Parathyroid adenoma (tissue), 2 donors: ENCODE measurements at regions not wholly inside any gene's neighbourhood (a gene's known extent, or its start where the extent isn't known, plus 50 kb on each side); places are given as distances from the start of the nearest gene placed in this dataset.

ENCODE experiments used
- H2AFZ ChIP-seq: fragments of 300-600 bp; sonication (generic); one replicate; pipeline ENCODE4 v1.7.0; 2017; ENCODE audit warnings: antibody characterized with exemption, mild to moderate bottlenecking
- H3K27ac ChIP-seq: fragments of 300-600 bp; sonication (generic); one replicate; pipeline ENCODE4 v1.7.0; 2017
- H3K27me3 ChIP-seq: fragments of 300-600 bp; sonication (generic); one replicate; pipeline ENCODE4 v1.7.0; 2017; ENCODE audit warnings: low read length; ENCODE audit not compliant: control insufficient read depth, insufficient read depth
- H3K36me3 ChIP-seq: fragments of 300-600 bp; sonication (generic); one replicate; pipeline ENCODE4 v1.7.0; 2017; ENCODE audit warnings: low read length; ENCODE audit not compliant: control insufficient read depth, insufficient read depth
- H3K4me1 ChIP-seq: fragments of 300-600 bp; sonication (generic); one replicate; pipeline ENCODE4 v1.7.0; 2017; ENCODE audit warnings: control low read depth
- H3K4me2 ChIP-seq: fragments of 300-600 bp; sonication (generic); one replicate; pipeline ENCODE4 v1.7.0; 2017; ENCODE audit warnings: low read length
- H3K4me3 ChIP-seq: fragments of 300-600 bp; sonication (generic); one replicate; pipeline ENCODE4 v1.7.0; 2017; ENCODE audit warnings: low read depth, low read length
- H3K79me2 ChIP-seq: fragments of 300-600 bp; sonication (generic); one replicate; pipeline ENCODE4 v1.7.0; 2017; ENCODE audit warnings: control low read depth
- H3K9ac ChIP-seq: fragments of 300-600 bp; sonication (generic); one replicate; pipeline ENCODE4 v1.7.0; 2017; ENCODE audit warnings: mild to moderate bottlenecking
- H3K9me3 ChIP-seq: fragments of 300-600 bp; sonication (generic); one replicate; pipeline ENCODE4 v1.7.0; 2017; ENCODE audit warnings: low read length; ENCODE audit not compliant: control insufficient read depth
- CTCF ChIP-seq: fragments of 300-600 bp; sonication (generic); IDR thresholded peaks from one replicate; pipeline ENCODE4 v1.7.0; 2017; ENCODE audit warnings: antibody characterized with exemption, mild to moderate bottlenecking
- donor health status: primary hyperparathyroidism.

- H3K9ac ChIP-seq, result no peak overlapping the region
- H3K79me2 ChIP-seq, result no peaks in the 10 kb centered on the region
- H2AFZ ChIP-seq, result no peak overlapping the region
- H3K27ac ChIP-seq, result no peak overlapping the region
- H3K36me3 ChIP-seq, result no peaks in the 10 kb centered on the region
- no peak overlapping the region for H3K4me2 ChIP-seq
- no peaks in the 10 kb centered on the region for H3K9me3 ChIP-seq
- no peak for TF ChIP-seq CTCF
- H3K4me3 ChIP-seq, result no peak overlapping the region
- no peaks in the 10 kb centered on the region for H3K4me1 ChIP-seq
- no peaks in the 10 kb centered on the region for H3K27me3 ChIP-seq
These were observed 68.8 kb upstream of the AGBL1 start for GRCh38 chr15:86010891-86011290.

GRCh38 chr15:86014016-86014415, 65.7 kb upstream of the AGBL1 start:
- Histone ChIP-seq H3K9ac (no peak overlapping the region), H2AFZ (no peak overlapping the region), H3K4me2 (no peak overlapping the region), H3K4me1 (no peaks in the 10 kb centered on the region), H3K4me3 (no peak overlapping the region), H3K27ac (no peak overlapping the region), H3K9me3 (no peaks in the 10 kb centered on the region), H3K27me3 (no peaks in the 10 kb centered on the region), H3K36me3 (no peaks in the 10 kb centered on the region), H3K79me2 (no peaks in the 10 kb centered on the region)
- no peak for TF ChIP-seq CTCF

- Histone ChIP-seq H2AFZ (no peak overlapping the region), H3K27ac (no peak overlapping the region), H3K36me3 (no peaks in the 10 kb centered on the region), H3K79me2 (no peaks in the 10 kb centered on the region), H3K4me2 (no peak overlapping the region), H3K9ac (no peak overlapping the region), H3K4me3 (no peak overlapping the region), H3K4me1 (no peaks in the 10 kb centered on the region), H3K9me3 (no peaks in the 10 kb centered on the region), H3K27me3 (no peaks in the 10 kb centered on the region)
- no peak for TF ChIP-seq CTCF
These were observed 62.9 kb upstream of the AGBL1 start for GRCh38 chr15:86016750-86017149.

GRCh38 chr15:86018679-86019078, 61.0 kb upstream of the AGBL1 start:
- H3K27ac ChIP-seq, result no peak overlapping the region
- H3K27me3 ChIP-seq, result no peaks in the 10 kb centered on the region
- TF ChIP-seq CTCF, result no peak
- H3K4me3 ChIP-seq, result no peak overlapping the region
- no peak overlapping the region for H3K9ac ChIP-seq
- H3K4me1 ChIP-seq, result no peaks in the 10 kb centered on the region
- H3K36me3 ChIP-seq, result no peaks in the 10 kb centered on the region
- H3K79me2 ChIP-seq, result no peaks in the 10 kb centered on the region
- no peaks in the 10 kb centered on the region for H3K9me3 ChIP-seq
- no peak overlapping the region for H2AFZ ChIP-seq
- no peak overlapping the region for H3K4me2 ChIP-seq
